NCI-H2107 (cell line): ENCODE measurements at regions not wholly inside any gene's neighbourhood (a gene's known extent, or its start where the extent isn't known, plus 50 kb on each side); places are given as distances from the start of the nearest gene placed in this dataset.
"Not testable (repeated sequence)": the region's sequence is repeated elsewhere in the genome, so short reads cannot be mapped to it uniquely, and the experiment has no call there.

Source experiments
- DNase-seq: peaks from one replicate; lab custom pipeline; 2025; lab: John Stamatoyannopoulos, UW

GRCh38 chr1:188594542-188595235 lies 1765.9 kb downstream of the PLA2G4A start:
- DNase-seq, result no peak

DNA sequence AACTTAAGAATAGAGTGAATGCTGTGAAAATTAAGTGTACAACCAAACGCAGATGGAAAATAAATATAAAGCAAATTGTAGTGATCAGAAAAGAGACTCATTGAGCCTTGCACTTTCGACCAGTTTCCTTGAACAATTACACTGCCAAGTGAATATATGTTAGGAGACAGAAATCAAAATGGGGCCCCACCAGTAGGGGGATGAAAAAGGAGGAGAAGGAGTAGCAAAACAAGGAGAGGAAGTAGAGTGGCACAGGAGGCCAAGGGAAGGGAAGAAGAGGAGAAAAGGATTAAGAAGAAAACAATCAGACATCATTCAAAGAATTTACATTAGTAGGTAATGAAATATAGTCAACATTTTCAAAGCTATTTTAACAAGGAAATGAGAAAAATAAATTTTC lies 1770.6 kb downstream of the PLA2G4A start:
- no peak for DNase-seq

DNA sequence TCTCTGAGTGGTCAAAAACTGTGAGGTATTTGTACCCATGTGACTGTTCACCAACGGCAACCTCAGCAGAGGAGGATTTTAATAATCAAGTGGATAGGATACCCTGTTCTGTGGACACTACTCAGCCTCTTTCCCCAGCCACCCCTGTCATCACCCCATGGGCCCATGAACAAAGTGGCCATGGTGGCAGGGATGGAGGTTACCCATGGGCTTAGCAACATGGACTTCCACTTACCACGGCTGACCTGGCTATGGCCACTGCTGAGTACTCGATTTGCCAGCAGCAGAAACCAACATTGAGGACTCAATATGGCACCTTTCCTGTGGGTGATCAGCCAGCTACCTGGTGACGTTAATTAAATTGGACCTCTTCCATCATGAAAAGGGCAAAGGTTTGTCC lies 1782.7 kb downstream of the PLA2G4A start:
- DNase-seq, result no peak

- no peak for DNase-seq
These were observed 1786.6 kb downstream of the PLA2G4A start for GRCh38 chr1:188615321-188615720.

DNA sequence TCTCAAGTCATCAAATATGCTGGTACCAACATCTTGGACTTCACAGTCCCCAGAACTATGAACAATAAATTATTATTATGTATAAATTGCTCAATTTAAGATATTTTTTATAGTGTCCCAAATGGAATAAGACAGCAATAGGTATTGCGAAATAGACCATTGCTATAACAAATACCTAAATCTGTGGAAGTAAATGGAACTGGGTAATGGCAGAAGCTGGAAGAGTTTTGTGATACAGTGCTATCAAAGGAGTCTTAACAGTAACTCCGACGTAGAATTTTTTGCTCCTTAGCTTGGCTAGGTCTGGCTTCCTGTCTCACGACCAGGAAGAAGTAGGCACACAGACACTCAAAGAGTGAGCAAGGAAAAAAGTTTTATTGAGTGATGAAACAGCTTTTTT lies 1791.5 kb downstream of the PLA2G4A start:
- DNase-seq, result no peak

DNA sequence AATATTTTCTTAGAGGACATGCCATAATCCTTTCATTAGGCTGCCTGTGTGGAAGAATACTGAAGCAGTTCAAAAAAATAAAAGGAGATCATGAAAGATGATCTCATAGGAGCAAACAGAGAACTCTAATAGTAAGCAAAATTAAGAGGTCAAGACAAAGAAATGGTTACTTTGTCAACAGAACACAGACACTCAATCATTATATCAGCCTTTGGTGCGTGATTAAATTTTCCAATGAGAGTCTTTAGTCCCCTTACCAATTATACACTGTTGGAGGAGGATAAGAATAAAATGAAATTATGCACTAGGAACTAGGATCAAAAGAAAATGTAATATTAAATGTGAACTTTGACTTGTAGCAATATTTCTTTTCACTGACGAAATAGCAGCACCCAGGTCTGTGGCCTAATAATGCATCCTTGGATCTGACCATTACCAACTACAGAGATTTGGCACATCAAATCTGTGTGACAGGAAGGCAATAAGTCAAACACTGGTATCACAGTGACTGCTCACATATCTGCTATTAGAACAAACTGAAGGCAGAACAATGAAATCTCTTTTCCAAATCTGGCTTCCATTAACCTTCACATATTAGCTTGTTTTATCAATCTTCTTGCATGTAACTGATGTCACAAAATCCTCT lies 1812.9 kb downstream of the PLA2G4A start:
- no peak for DNase-seq

GRCh38 chr1:188642704-188643103 lies 1814.0 kb downstream of the PLA2G4A start:
- peak; percentile 72 for DNase-seq

DNA sequence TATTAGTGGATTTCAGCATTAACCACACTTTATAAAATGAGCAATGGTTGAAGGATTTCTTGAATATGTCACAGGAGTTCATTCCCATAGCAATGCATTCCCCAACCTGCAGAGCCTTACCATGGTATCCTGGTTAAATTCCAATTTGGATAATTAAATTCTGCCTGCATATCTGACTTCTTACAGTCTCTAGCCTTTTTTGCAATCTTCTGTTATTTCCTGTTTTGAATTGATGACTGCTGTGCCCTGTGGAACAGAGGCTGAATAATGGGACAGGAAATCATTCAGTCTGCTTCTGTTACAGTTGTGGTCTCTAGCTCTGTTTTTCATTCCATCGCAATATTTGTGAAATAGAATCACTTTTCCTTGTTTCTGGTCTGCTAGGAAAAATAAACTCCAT lies 1823.9 kb downstream of the PLA2G4A start:
- no peak for DNase-seq

GRCh38 chr1:188655966-188656365 lies 1821.7 kb downstream of the BRINP3 start:
- not testable (repeated sequence) for DNase-seq

DNA sequence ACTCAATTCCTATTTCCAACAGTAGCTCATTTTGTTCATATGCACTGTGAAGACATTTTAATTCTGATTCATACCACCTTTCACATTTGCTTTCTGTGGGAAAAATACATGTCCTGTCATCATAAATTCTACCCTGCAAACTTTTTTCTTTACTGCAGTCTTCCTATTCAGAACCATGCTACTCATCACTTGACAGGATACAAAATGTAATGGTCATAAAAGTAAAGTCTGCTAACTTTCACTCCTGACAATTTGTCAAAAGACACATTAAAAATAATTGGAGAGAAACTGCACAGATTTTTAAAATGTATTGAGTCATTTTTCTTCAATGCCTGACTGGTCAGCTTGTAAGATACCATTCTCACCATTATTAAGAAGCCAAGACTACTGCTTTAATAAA lies 1817.1 kb downstream of the BRINP3 start:
- no peak for DNase-seq

DNA sequence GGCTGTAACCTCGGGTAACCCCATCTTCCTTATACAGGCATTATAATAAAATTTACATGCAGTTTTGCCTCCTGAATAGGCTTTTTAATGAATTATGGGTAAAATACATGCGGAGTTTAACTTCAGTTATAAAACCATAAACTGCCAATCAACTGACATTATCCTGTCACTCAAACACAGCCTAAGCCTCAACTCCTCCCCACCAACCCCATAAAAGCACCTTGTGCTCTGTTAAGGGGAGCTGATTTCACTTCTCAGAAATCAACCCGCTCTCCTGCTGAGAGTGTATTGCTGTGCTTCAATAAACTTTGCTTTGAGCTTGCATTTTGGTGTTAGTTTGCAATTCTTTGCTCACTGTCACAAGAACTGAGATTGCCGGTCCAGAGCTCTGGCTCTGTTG lies 1812.2 kb downstream of the BRINP3 start:
- no peak for DNase-seq

DNA sequence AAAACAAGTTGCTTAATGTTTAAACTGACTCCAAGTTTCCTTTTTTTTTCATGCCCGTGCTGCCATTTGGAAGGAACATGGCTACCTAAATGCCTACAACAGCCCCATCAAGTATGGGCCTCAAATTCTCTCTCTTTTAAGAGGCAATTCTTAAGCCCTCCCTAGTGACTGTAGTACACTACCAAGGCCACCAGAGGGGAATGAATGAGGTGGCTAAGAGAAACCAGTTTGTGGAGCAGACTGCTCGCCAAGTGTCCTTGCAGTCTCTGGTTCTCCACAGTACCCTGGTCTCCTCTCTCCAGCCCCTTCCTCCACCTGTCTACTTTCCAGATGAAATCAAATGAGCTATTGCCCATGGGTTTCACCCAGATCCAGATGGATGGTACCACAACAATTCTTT lies 1809.6 kb downstream of the BRINP3 start:
- no peak for DNase-seq

GRCh38 chr1:188669728-188670382 lies 1807.8 kb downstream of the BRINP3 start:
- DNase-seq, result no peak

DNA sequence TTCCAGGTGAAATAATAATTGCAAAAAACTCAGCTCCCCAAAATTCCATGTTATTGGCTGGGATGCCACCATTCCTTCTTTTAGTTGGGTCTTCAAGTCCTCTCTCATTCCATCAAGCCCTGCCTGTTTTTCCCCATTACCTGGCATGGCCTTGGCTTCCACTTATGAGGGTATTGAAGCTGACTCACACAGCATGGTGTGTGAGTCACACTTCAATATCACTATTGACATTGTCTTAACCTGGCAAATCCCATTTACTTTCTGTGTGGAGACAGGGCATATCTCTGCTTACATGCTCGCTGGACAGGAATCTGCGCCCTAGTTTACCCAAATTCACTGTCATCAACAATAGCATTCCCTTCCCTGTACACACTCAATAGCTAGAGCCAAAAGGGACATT lies 1806.8 kb downstream of the BRINP3 start:
- DNase-seq, result no peak

DNA sequence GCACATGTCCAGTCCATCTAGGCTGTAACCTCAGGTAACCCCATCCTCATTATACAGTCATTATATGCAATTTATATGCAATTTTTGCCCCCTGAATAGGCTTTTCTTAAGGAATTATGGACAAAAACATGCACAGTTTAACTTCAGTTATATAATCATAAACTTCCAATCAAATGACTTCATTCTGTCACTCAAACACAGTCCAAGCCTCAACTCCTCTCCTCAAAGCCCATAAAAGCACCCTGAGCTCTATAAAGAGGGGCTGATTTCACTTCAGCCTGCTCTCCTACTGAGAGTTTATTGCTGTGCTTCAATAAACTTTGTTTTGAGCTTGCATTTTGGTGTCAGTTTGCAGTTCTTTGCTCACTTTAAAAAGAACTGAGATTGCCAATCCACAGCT lies 1805.5 kb downstream of the BRINP3 start:
- DNase-seq, result no peak

GRCh38 chr1:188689542-188689941 lies 1788.1 kb downstream of the BRINP3 start:
- DNase-seq, result no peak

DNA sequence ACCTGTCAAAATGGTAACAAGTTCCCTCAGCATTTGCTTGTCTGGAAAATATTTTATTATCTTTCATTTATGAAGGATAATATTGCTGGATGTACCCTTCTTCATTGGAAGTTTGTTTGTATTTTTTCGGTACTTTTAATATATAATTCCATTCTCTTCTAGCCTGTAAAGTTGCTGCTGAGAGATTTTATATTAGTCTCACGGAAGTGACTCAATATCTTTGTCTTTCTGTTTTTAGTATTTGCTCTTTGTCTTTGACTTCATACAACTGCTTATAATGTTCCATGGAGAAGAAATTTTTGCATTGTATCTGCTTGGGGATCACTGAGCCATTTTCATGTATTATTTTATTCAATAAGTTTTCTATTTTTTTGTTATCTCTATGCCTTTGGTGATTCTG lies 1777.5 kb downstream of the BRINP3 start:
- no peak for DNase-seq

DNA sequence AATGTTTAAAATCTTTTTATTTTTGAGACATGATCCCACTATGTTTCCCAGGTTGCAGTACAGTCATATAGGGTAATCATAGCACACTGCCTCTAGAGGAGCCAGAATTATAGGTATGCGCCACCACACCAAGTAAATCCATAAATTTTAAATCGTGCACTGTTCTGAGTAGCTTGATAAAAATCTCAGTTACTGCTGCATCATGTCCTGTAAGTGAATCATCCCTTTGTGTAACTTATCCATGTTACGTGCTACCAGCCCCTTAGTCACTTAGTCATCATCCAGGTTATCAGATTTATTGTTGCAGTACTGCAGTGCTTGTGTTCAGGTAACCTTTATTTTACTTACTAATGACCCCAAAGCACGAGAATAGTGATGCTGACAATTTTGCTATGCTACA lies 1770.9 kb downstream of the BRINP3 start:
- DNase-seq, result no peak

- DNase-seq, result no peak
These were observed 1768.7 kb downstream of the BRINP3 start for GRCh38 chr1:188708795-188709535.

- DNase-seq, result no peak
These were observed 1762.1 kb downstream of the BRINP3 start for GRCh38 chr1:188715566-188715965.

DNA sequence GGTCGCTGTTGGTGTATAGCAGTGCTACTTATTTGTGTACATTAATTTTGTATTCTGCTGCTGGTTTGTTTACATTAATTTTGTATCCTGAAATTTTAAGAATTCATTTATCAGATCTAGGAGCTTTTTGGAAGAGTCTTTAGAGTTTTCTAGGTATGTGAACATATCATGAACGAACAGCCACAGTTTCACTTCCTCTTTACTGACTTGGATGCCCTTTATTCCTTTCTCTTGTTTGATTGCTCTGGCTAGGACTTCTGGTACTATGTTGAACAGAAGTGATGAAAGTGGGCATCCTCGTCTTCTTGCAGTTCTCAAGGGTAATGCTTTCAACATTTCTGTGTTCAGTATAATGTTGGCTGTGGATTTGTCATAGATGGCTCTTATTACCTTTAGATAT lies 1757.9 kb downstream of the BRINP3 start:
- DNase-seq, result no peak

DNA sequence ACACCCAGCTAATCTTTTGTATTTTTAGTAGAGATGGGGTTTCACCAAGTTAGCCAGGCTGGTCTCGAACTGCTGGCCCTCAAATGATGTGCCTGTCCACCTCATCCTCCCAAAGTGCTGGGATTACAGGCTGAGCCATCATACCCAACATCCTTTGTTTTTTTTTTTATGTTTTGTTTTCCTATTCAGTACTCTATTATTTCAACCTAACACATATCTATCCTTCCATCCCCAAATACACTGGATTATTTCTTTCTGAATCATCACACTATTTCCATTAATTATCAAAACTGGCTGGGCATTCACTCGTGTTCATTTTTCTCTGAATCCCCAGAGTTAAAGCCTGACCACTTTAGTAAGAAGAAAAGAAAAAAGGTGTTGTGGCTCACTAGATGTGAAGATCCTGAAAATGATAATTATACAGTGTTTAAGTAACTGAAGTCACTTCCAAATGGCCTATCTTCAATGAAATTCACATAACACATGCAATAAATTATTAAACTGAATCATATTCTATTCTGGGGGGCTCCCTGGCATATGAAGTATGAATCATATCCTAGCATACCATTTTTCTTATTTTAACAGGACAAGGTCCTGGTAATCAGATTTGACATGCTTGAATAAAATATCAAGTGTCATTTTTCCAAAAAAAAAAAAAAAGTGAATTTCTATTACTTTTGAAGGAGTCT lies 1754.2 kb downstream of the BRINP3 start:
- DNase-seq, result no peak
